ENCODE measurements at regions not wholly inside any gene's neighbourhood (a gene's known extent, or its start where the extent isn't known, plus 50 kb on each side); places are given as distances from the start of the nearest gene placed in this dataset.
A peak's percentile ranks its signal among the peaks of the same experiment; 100 is the strongest.

GRCh38 chr1:43056981-43057391 lies 98.3 kb upstream of the SLC2A1 start:
- H3K27me3 ChIP-seq = no peaks in the 10 kb centered on the region
- no peaks in the 10 kb centered on the region for H3K36me3 ChIP-seq
- DNase-seq = no peak
- intact Hi-C loops (cut with DNase I) = no loop called here
- peak overlapping the region; percentile 24 to 80 (median 62) for H3K27ac ChIP-seq
- WGBS, 2 donors = 11 to 35% methylated on average over 4 of the region's 4 CpGs
- peaks cover 13 to 63% (median 24%) of the 10 kb centered on the region in 3 donors for H3K4me1 ChIP-seq
- no peaks in the 10 kb centered on the region for H3K9me3 ChIP-seq
- no peak overlapping the region for H3K4me3 ChIP-seq
- no peak for TF ChIP-seq POLR2A (IDR thresholded peaks at IDR 0.05)
- TF ChIP-seq CTCF (IDR thresholded peaks at IDR 0.05) = no peak

- H3K4me1 ChIP-seq = peaks cover 13 to 68% (median 24%) of the 10 kb centered on the region in 3 donors
- no peak for TF ChIP-seq POLR2A (IDR thresholded peaks at IDR 0.05)
- no peak for TF ChIP-seq CTCF (IDR thresholded peaks at IDR 0.05)
- no peaks in the 10 kb centered on the region for H3K36me3 ChIP-seq
- intact Hi-C loops (cut with DNase I) = no loop called here
- DNase-seq = no peak
- no peaks in the 10 kb centered on the region for H3K9me3 ChIP-seq
- WGBS, 2 donors = 40 to 73% methylated on average over 1 to 3 of the region's 5 CpGs
- H3K4me3 ChIP-seq = no peak overlapping the region
- no peaks in the 10 kb centered on the region for H3K27me3 ChIP-seq
- peak overlapping the region; percentile 54 to 80 (median 62) for H3K27ac ChIP-seq
These were observed 97.8 kb upstream of the SLC2A1 start for GRCh38 chr1:43056460-43056859.

- H3K4me1 ChIP-seq = peaks cover 13 to 78% (median 29%) of the 10 kb centered on the region in 3 donors
- H3K4me3 ChIP-seq = no peak overlapping the region
- DNase-seq = no peak
- no peaks in the 10 kb centered on the region for H3K36me3 ChIP-seq
- intact Hi-C loops (cut with DNase I) = no loop called here
- WGBS, 2 donors = 37 to 65% methylated on average over 2 of the region's 2 CpGs
- H3K27ac ChIP-seq = no peak overlapping the region
- H3K9me3 ChIP-seq = no peaks in the 10 kb centered on the region
- TF ChIP-seq POLR2A (IDR thresholded peaks at IDR 0.05) (no peak), CTCF (IDR thresholded peaks at IDR 0.05) (no peak)
- no peaks in the 10 kb centered on the region for H3K27me3 ChIP-seq
These were observed 96.3 kb upstream of the SLC2A1 start for GRCh38 chr1:43054961-43055360.

GRCh38 chr1:43052786-43053439 lies 94.2 kb upstream of the SLC2A1 start:
- Histone ChIP-seq H3K27me3 (no peaks in the 10 kb centered on the region), H3K4me3 (no peak overlapping the region), H3K27ac (no peak overlapping the region), H3K9me3 (no peaks in the 10 kb centered on the region), H3K36me3 (no peaks in the 10 kb centered on the region), H3K4me1 (peaks cover 15 to 77% (median 30%) of the 10 kb centered on the region in 3 donors)
- TF ChIP-seq POLR2A (IDR thresholded peaks at IDR 0.05) = no peak
- no peak for TF ChIP-seq CTCF (IDR thresholded peaks at IDR 0.05)
- intact Hi-C loops (cut with DNase I) = no loop called here
- DNase-seq = no peak
- WGBS, 2 donors = 27 to 36% methylated on average over 2 of the region's 2 CpGs

GRCh38 chr1:43052322-43052721 lies 93.7 kb upstream of the SLC2A1 start:
- no peaks in the 10 kb centered on the region for H3K9me3 ChIP-seq
- 50 to 76% methylated on average over 1 of the region's 1 CpG for WGBS, 2 donors
- H3K27me3 ChIP-seq = no peaks in the 10 kb centered on the region
- no peak for DNase-seq
- no peak overlapping the region for H3K27ac ChIP-seq
- H3K36me3 ChIP-seq = no peaks in the 10 kb centered on the region
- H3K4me3 ChIP-seq = no peak overlapping the region
- intact Hi-C loops (cut with DNase I) = no loop called here
- TF ChIP-seq POLR2A (IDR thresholded peaks at IDR 0.05) (no peak), CTCF (IDR thresholded peaks at IDR 0.05) (no peak)
- H3K4me1 ChIP-seq = peaks cover 15 to 71% (median 25%) of the 10 kb centered on the region in 3 donors
